Trophoblast cell (in vitro differentiated cells and primary cell): ENCODE measurements at regions not wholly inside any gene's neighbourhood (a gene's known extent, or its start where the extent isn't known, plus 50 kb on each side); places are given as distances from the start of the nearest gene placed in this dataset.

ENCODE experiments used
- DNase-seq, 2 donors: peaks; one replicate each; pipeline ENCODE4 v3.0.0-alpha.2; 2016
- H2AFZ ChIP-seq: 2 replicates; pipeline ENCODE4 v1.6.1; 2013; ENCODE audit warnings: low read length, moderate library complexity, mild to moderate bottlenecking; ENCODE audit not compliant: insufficient read depth, poor library complexity
- H2AK5ac ChIP-seq: 2 replicates; pipeline ENCODE4 v1.6.1; 2013; ENCODE audit warnings: mild to moderate bottlenecking, low read length
- H2BK120ac ChIP-seq: 2 replicates; pipeline ENCODE4 v1.6.1; 2013; ENCODE audit warnings: low read length, mild to moderate bottlenecking, moderate library complexity; ENCODE audit not compliant: insufficient read depth, poor library complexity
- H2BK12ac ChIP-seq: 2 replicates; pipeline ENCODE4 v1.6.1; 2013; ENCODE audit warnings: mild to moderate bottlenecking, low read length, moderate library complexity
- H2BK5ac ChIP-seq: 2 replicates; pipeline ENCODE4 v1.6.1; 2013; ENCODE audit warnings: low read length, low read depth, moderate library complexity, mild to moderate bottlenecking; ENCODE audit not compliant: poor library complexity
- H3K14ac ChIP-seq: 2 replicates; pipeline ENCODE4 v1.6.1; 2013; ENCODE audit warnings: mild to moderate bottlenecking, low read length
- H3K18ac ChIP-seq: 2 replicates; pipeline ENCODE4 v1.6.1; 2013; ENCODE audit warnings: mild to moderate bottlenecking, low read length
- H3K23ac ChIP-seq: 2 replicates; pipeline ENCODE4 v1.6.1; 2013; ENCODE audit warnings: low read length
- H3K27ac ChIP-seq: 2 replicates; pipeline ENCODE4 v1.5.1; 2013; ENCODE audit warnings: low read depth, mild to moderate bottlenecking, inconsistent platforms, low read length, moderate library complexity
- H3K27me3 ChIP-seq: 2 replicates; pipeline ENCODE4 v1.6.1; 2013; ENCODE audit warnings: inconsistent platforms, mild to moderate bottlenecking, low read length, moderate library complexity; ENCODE audit not compliant: insufficient read depth
- H3K36me3 ChIP-seq, 2 experiments: 1 replicate in 1 of 2; 2 replicates in 1 of 2; pipeline ENCODE4 v1.6.1; 2013; ENCODE audit warnings: low read length in 2 of 2, mild to moderate bottlenecking in 2 of 2, moderate library complexity in 1 of 2; ENCODE audit not compliant: insufficient read depth in 2 of 2, control insufficient read depth in 1 of 2
- H3K4ac ChIP-seq: 2 replicates; pipeline ENCODE4 v1.6.1; 2013; ENCODE audit warnings: low read depth, mild to moderate bottlenecking, low read length, moderate library complexity
- H3K4me1 ChIP-seq, 2 experiments: 1 replicate in 1 of 2; 2 replicates in 1 of 2; pipeline ENCODE4 v1.6.1; 2013; ENCODE audit warnings: low read length in 2 of 2, mild to moderate bottlenecking in 2 of 2, moderate library complexity in 1 of 2; ENCODE audit not compliant: insufficient read depth in 2 of 2, control insufficient read depth in 1 of 2
- H3K4me2 ChIP-seq: 2 replicates; pipeline ENCODE4 v1.6.1; 2013; ENCODE audit warnings: inconsistent platforms, mild to moderate bottlenecking, low read length, moderate library complexity
- H3K4me3 ChIP-seq: 2 replicates; pipeline ENCODE4 v1.5.1; 2013; ENCODE audit warnings: mild to moderate bottlenecking, low read depth, low read length, inconsistent platforms
- H3K79me1 ChIP-seq: one replicate; pipeline ENCODE4 v1.6.1; 2013; ENCODE audit warnings: low read length
- H3K79me2 ChIP-seq: 2 replicates; pipeline ENCODE4 v1.6.1; 2013; ENCODE audit warnings: low read length, mild to moderate bottlenecking; ENCODE audit not compliant: control insufficient read depth, insufficient read depth, poor library complexity
- H3K9ac ChIP-seq: 2 replicates; pipeline ENCODE4 v1.6.1; 2013; ENCODE audit warnings: mild to moderate bottlenecking, low read length
- H3K9me3 ChIP-seq: 2 replicates; pipeline ENCODE4 v1.6.1; 2013; ENCODE audit warnings: low read depth, mild to moderate bottlenecking, control low read depth, inconsistent platforms, low read length; ENCODE audit not compliant: insufficient read depth
- H4K12ac ChIP-seq: 2 replicates; pipeline ENCODE4 v1.6.1; 2013; ENCODE audit warnings: low read depth, mild to moderate bottlenecking, low read length, moderate library complexity
- H4K8ac ChIP-seq: 2 replicates; pipeline ENCODE4 v1.6.1; 2013; ENCODE audit warnings: low read depth, mild to moderate bottlenecking, low read length, moderate library complexity
- H4K91ac ChIP-seq: one replicate; pipeline ENCODE4 v1.6.1; 2013; ENCODE audit warnings: low read depth, mild to moderate bottlenecking, low read length, moderate library complexity
- WGBS: extraction: QIAGEN DNeasy Blood & Tissue Kit; methylation state at CpG from one replicate; pipeline ENCODE4 v1.1.7; 2013; ENCODE audit warnings: missing lambda C conversion rate; ENCODE audit not compliant: insufficient read length, insufficient coverage; ENCODE audit errors: extremely low coverage; 5-methylcytosine and 5-hydroxymethylcytosine counted together

GRCh38 chr16:59154295-59154694, 420.2 kb upstream of the GOT2 start:
- Histone ChIP-seq H4K8ac (no peak overlapping the region), H2AFZ (no peak overlapping the region), H3K23ac (no peak overlapping the region), H3K9me3 (no peaks in the 10 kb centered on the region), H3K4ac (no peak overlapping the region), H3K27me3 (no peaks in the 10 kb centered on the region), H2AK5ac (no peak overlapping the region), H3K79me1 (no peaks in the 10 kb centered on the region), H2BK5ac (no peak overlapping the region), H4K91ac (no peak overlapping the region), H3K18ac (no peak overlapping the region), H3K36me3 (no peaks in the 10 kb centered on the region), H3K14ac (no peak overlapping the region), H3K79me2 (no peaks in the 10 kb centered on the region), H3K4me3 (no peak overlapping the region), H3K27ac (no peak overlapping the region), H3K9ac (no peak overlapping the region), H2BK120ac (no peak overlapping the region), H2BK12ac (no peak overlapping the region), H4K12ac (no peak overlapping the region), H3K4me2 (no peak overlapping the region), H3K4me1 (no peaks in the 10 kb centered on the region)
- no CpG with 5 or more reads among the region's 1 CpG for WGBS
- DNase-seq, result no peak

- Histone ChIP-seq H3K18ac (no peak overlapping the region), H2BK5ac (no peak overlapping the region), H3K4me2 (no peak overlapping the region), H3K4me1 (no peaks in the 10 kb centered on the region), H3K9ac (no peak overlapping the region), H3K27me3 (no peaks in the 10 kb centered on the region), H4K8ac (no peak overlapping the region), H3K14ac (no peak overlapping the region), H2AFZ (no peak overlapping the region), H3K79me2 (no peaks in the 10 kb centered on the region), H3K4ac (no peak overlapping the region), H3K27ac (no peak overlapping the region), H2BK120ac (no peak overlapping the region), H4K12ac (no peak overlapping the region), H4K91ac (no peak overlapping the region), H3K79me1 (no peaks in the 10 kb centered on the region), H2AK5ac (no peak overlapping the region), H3K9me3 (no peaks in the 10 kb centered on the region), H3K4me3 (no peak overlapping the region), H3K36me3 (no peaks in the 10 kb centered on the region), H2BK12ac (no peak overlapping the region), H3K23ac (no peak overlapping the region)
- no peak for DNase-seq
- no CpG with 5 or more reads among the region's 2 CpGs for WGBS
These were observed 414.6 kb upstream of the GOT2 start for GRCh38 chr16:59148769-59149155.

GRCh38 chr16:59148056-59148768, 414.1 kb upstream of the GOT2 start:
- no peaks in the 10 kb centered on the region for H3K79me1 ChIP-seq

GRCh38 chr16:59146140-59146539, 412.0 kb upstream of the GOT2 start:
- Histone ChIP-seq H3K27ac (no peak overlapping the region), H3K23ac (no peak overlapping the region), H3K79me1 (no peaks in the 10 kb centered on the region), H2BK12ac (no peak overlapping the region), H3K79me2 (no peaks in the 10 kb centered on the region), H3K9me3 (no peaks in the 10 kb centered on the region), H3K36me3 (no peaks in the 10 kb centered on the region), H2AK5ac (no peak overlapping the region), H3K4me1 (no peaks in the 10 kb centered on the region), H3K4me2 (no peak overlapping the region), H3K14ac (no peak overlapping the region), H2BK120ac (no peak overlapping the region), H3K27me3 (no peaks in the 10 kb centered on the region), H2AFZ (no peak overlapping the region), H3K4me3 (no peak overlapping the region), H4K12ac (no peak overlapping the region), H4K91ac (no peak overlapping the region), H3K4ac (no peak overlapping the region), H2BK5ac (no peak overlapping the region), H3K18ac (no peak overlapping the region), H4K8ac (no peak overlapping the region), H3K9ac (no peak overlapping the region)
- WGBS, result no CpG with 5 or more reads among the region's 3 CpGs
- DNase-seq, result no peak

More at GRCh38 chr16:59148056-59148768, 414.1 kb upstream of the GOT2 start:
- H3K36me3 ChIP-seq, result no peaks in the 10 kb centered on the region
- no peak overlapping the region for H4K12ac ChIP-seq
- no peak overlapping the region for H3K4me2 ChIP-seq
- no peak overlapping the region for H3K18ac ChIP-seq
- H4K8ac ChIP-seq, result no peak overlapping the region
- H3K9me3 ChIP-seq, result no peaks in the 10 kb centered on the region
- H3K23ac ChIP-seq, result no peak overlapping the region
- no peak overlapping the region for H2AK5ac ChIP-seq
- H4K91ac ChIP-seq, result no peak overlapping the region
- no peak overlapping the region for H2BK120ac ChIP-seq
- H2BK5ac ChIP-seq, result no peak overlapping the region
- H3K27me3 ChIP-seq, result no peaks in the 10 kb centered on the region
- no peak overlapping the region for H2AFZ ChIP-seq
- H3K9ac ChIP-seq, result no peak overlapping the region
- no peaks in the 10 kb centered on the region for H3K79me2 ChIP-seq
- H3K14ac ChIP-seq, result no peak overlapping the region
- no peak overlapping the region for H3K4me3 ChIP-seq
- H2BK12ac ChIP-seq, result no peak overlapping the region
- no CpG with 5 or more reads among the region's 8 CpGs for WGBS
- H3K4ac ChIP-seq, result no peak overlapping the region
- DNase-seq, result peak in 1 of 2 donors; percentile 8
- no peaks in the 10 kb centered on the region for H3K4me1 ChIP-seq
- H3K27ac ChIP-seq, result no peak overlapping the region
